ENCODE measurements at regions not wholly inside any gene's neighbourhood (a gene's known extent, or its start where the extent isn't known, plus 50 kb on each side); places are given as distances from the start of the nearest gene placed in this dataset.

GRCh38 chr2:128742467-128742866 is 423.8 kb upstream of the HS6ST1 start:
- no peak for TF ChIP-seq CTCF (IDR thresholded peaks at IDR 0.05; ENCODE audit: low read depth, low read length)
- H3K9me3 ChIP-seq: no peaks in the 10 kb centered on the region
- no peak for DNase-seq
- H3K36me3 ChIP-seq: no peaks in the 10 kb centered on the region
- H3K27me3 ChIP-seq: no peaks in the 10 kb centered on the region
- H3K4me3 ChIP-seq (ENCODE audit: low read depth, low read length): no peak overlapping the region
- no peaks in the 10 kb centered on the region for H3K4me1 ChIP-seq

DNA sequence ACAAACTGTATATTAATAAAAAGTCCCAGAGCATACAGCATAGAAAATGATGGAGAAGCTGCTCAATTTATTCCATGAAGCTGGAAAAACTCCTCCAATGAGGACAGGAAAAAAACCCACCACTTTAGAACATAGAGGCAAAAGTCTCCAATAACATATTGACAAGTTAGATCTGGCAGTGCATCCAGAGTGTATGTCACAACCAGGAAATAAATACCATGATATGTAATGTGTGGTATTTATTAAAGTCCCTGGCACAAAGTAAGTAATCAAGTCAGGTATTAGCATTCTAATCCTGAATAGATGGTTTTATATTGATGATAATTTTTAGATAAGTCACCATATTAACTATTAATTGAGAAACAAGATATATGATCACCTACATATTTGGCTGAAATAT is 427.3 kb upstream of the HS6ST1 start:
- TF ChIP-seq CTCF (IDR thresholded peaks at IDR 0.05; ENCODE audit: low read depth, low read length): no peak
- no peak for DNase-seq
- Histone ChIP-seq H3K9me3 (no peaks in the 10 kb centered on the region), H3K4me3 (ENCODE audit: low read depth, low read length) (no peak overlapping the region), H3K27me3 (no peaks in the 10 kb centered on the region), H3K4me1 (no peaks in the 10 kb centered on the region), H3K36me3 (no peaks in the 10 kb centered on the region)

DNA sequence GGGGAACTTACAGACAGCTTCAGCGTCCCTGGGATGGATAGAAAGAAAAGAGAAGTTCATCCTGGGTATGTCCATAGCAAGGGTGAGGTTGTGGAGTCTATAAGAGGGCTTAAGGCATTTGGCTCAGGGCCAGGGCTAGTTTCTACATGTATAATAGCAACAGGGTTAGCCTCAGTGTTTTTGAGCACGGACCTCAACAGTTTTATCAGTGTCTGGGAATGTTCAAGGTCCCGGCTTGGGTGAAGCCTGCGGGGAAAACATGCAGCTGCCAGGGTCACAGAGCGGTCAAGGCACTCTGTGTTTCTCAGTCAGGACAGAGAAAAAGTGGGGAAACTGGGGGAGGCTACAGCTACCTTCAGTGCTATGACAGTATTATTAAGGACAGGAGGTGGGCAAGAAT is 427.7 kb upstream of the HS6ST1 start:
- no peaks in the 10 kb centered on the region for H3K4me1 ChIP-seq
- TF ChIP-seq CTCF (IDR thresholded peaks at IDR 0.05; ENCODE audit: low read depth, low read length): no peak
- H3K9me3 ChIP-seq: no peaks in the 10 kb centered on the region
- no peak for DNase-seq
- H3K36me3 ChIP-seq: no peaks in the 10 kb centered on the region
- H3K27me3 ChIP-seq: no peaks in the 10 kb centered on the region
- no peak overlapping the region for H3K4me3 ChIP-seq (ENCODE audit: low read depth, low read length)

- Histone ChIP-seq H3K36me3 (no peaks in the 10 kb centered on the region), H3K4me1 (no peaks in the 10 kb centered on the region), H3K4me3 (ENCODE audit: low read depth, low read length) (no peak overlapping the region), H3K9me3 (no peaks in the 10 kb centered on the region), H3K27me3 (no peaks in the 10 kb centered on the region)
- no peak for TF ChIP-seq CTCF (IDR thresholded peaks at IDR 0.05; ENCODE audit: low read depth, low read length)
- no peak for DNase-seq
These were observed 429.7 kb upstream of the HS6ST1 start for GRCh38 chr2:128748336-128748735.

GRCh38 chr2:128748835-128749605 is 430.4 kb upstream of the HS6ST1 start:
- TF ChIP-seq CTCF (IDR thresholded peaks at IDR 0.05; ENCODE audit: low read depth, low read length): no peak
- Histone ChIP-seq H3K4me3 (ENCODE audit: low read depth, low read length) (no peak overlapping the region), H3K9me3 (no peaks in the 10 kb centered on the region), H3K27me3 (no peaks in the 10 kb centered on the region), H3K4me1 (no peaks in the 10 kb centered on the region), H3K36me3 (no peaks in the 10 kb centered on the region)
- DNase-seq: no peak

DNA sequence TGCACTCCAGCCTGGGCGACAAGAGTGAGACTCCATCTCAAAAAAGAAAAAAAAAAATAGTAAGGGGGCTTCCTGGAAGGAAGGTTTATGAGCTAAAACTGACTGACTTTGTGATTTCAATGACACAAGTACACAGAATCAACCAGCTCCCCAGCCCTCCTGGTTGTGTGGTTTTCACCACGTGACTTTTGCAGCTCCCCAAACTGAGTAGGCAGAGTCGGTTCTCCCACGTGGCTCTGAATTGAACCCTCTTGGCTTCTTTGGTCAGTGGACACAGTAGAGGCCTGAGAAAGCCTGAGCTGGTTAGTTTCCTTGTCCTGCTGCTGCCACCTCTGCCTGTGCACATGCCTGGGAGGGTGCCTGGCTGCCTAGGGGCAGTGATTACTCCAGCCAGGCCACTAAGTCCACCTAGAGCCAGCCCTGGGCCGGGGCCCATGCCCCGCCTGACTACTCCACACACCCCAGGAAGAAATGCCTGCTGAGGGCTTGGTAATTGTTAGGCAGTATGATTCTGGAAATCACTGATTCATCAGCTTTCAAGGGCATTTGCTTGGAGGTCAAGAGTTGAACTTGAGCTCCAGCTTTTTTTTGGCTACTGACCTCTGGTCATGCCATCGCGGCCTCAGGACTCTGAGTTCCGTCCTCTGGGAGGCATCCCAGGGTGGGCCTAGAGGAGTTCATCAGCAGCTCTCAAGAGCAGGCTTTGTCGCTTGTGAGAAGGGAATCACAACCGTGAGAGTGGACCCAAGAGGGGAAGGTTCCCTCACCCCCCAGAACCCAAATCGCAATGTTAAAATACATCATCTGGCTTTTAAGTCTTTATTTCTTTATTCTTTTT is 431.9 kb upstream of the HS6ST1 start:
- no peaks in the 10 kb centered on the region for H3K27me3 ChIP-seq
- TF ChIP-seq CTCF (IDR thresholded peaks at IDR 0.05; ENCODE audit: low read depth, low read length): no peak
- H3K36me3 ChIP-seq: no peaks in the 10 kb centered on the region
- no peaks in the 10 kb centered on the region for H3K9me3 ChIP-seq
- no peaks in the 10 kb centered on the region for H3K4me1 ChIP-seq
- no peak overlapping the region for H3K4me3 ChIP-seq (ENCODE audit: low read depth, low read length)
- DNase-seq: no peak
